ENCODE measurements at regions not wholly inside any gene's neighbourhood (a gene's known extent, or its start where the extent isn't known, plus 50 kb on each side); places are given as distances from the start of the nearest gene placed in this dataset.

GRCh38 chr9:79123415-79123814 is 448.4 kb upstream of the TLE4 start:
- no peak overlapping the region for H3K27ac ChIP-seq

GRCh38 chr9:79127661-79128060 is 444.1 kb upstream of the TLE4 start:
- no peaks in the 10 kb centered on the region for H3K36me3 ChIP-seq (ENCODE audit: insufficient read depth)

More at GRCh38 chr9:79123415-79123814, 448.4 kb upstream of the TLE4 start:
- Histone ChIP-seq H3K4me2 (no peak overlapping the region), H3K27me3 (ENCODE audit: insufficient read depth, low read depth) (no peaks in the 10 kb centered on the region), H3K9ac (no peak overlapping the region), H3K36me3 (ENCODE audit: insufficient read depth) (no peaks in the 10 kb centered on the region), H3K4me3 (IDR thresholded peaks at IDR 0.05; ENCODE audit: insufficient read depth, low read depth, low read length) (no peak overlapping the region), H4K20me1 (ENCODE audit: insufficient read depth) (no peaks in the 10 kb centered on the region), H2AFZ (ENCODE audit: low read depth) (no peak overlapping the region), H3K4me1 (ENCODE audit: low read depth, poor library complexity, severe bottlenecking) (no peaks in the 10 kb centered on the region), H3K79me2 (ENCODE audit: insufficient read depth, low read depth) (no peaks in the 10 kb centered on the region)
- TF ChIP-seq CTCF (conservative IDR thresholded peaks at IDR 0.05; ENCODE audit: low read depth, low read length), result no peak

GRCh38 chr9:79129865-79130480 is 441.8 kb upstream of the TLE4 start:
- H3K79me2 ChIP-seq (ENCODE audit: insufficient read depth, low read depth), result no peaks in the 10 kb centered on the region
- H3K36me3 ChIP-seq (ENCODE audit: insufficient read depth), result no peaks in the 10 kb centered on the region
- H2AFZ ChIP-seq (ENCODE audit: low read depth), result no peak overlapping the region
- no peak overlapping the region for H3K4me2 ChIP-seq
- no peak overlapping the region for H3K9ac ChIP-seq
- no peak overlapping the region for H3K27ac ChIP-seq
- H3K4me3 ChIP-seq (IDR thresholded peaks at IDR 0.05; ENCODE audit: insufficient read depth, low read depth, low read length), result no peak overlapping the region
- H4K20me1 ChIP-seq (ENCODE audit: insufficient read depth), result no peaks in the 10 kb centered on the region
- peak; percentile 61 for TF ChIP-seq CTCF (conservative IDR thresholded peaks at IDR 0.05; ENCODE audit: low read depth, low read length)
- H3K4me1 ChIP-seq (ENCODE audit: low read depth, poor library complexity, severe bottlenecking), result no peaks in the 10 kb centered on the region
- H3K27me3 ChIP-seq (ENCODE audit: insufficient read depth, low read depth), result no peaks in the 10 kb centered on the region

More at GRCh38 chr9:79127661-79128060, 444.1 kb upstream of the TLE4 start:
- Histone ChIP-seq H3K4me1 (ENCODE audit: low read depth, poor library complexity, severe bottlenecking) (no peaks in the 10 kb centered on the region), H3K27me3 (ENCODE audit: insufficient read depth, low read depth) (no peaks in the 10 kb centered on the region), H3K4me2 (no peak overlapping the region), H3K4me3 (IDR thresholded peaks at IDR 0.05; ENCODE audit: insufficient read depth, low read depth, low read length) (no peak overlapping the region), H2AFZ (ENCODE audit: low read depth) (no peak overlapping the region), H3K27ac (no peak overlapping the region), H3K9ac (no peak overlapping the region), H4K20me1 (ENCODE audit: insufficient read depth) (no peaks in the 10 kb centered on the region), H3K79me2 (ENCODE audit: insufficient read depth, low read depth) (no peaks in the 10 kb centered on the region)
- no peak for TF ChIP-seq CTCF (conservative IDR thresholded peaks at IDR 0.05; ENCODE audit: low read depth, low read length)

GRCh38 chr9:79131246-79131774 is 440.5 kb upstream of the TLE4 start:
- Histone ChIP-seq H3K9ac (no peak overlapping the region), H3K27me3 (ENCODE audit: insufficient read depth, low read depth) (no peaks in the 10 kb centered on the region), H2AFZ (ENCODE audit: low read depth) (no peak overlapping the region), H3K4me2 (no peak overlapping the region), H3K36me3 (ENCODE audit: insufficient read depth) (no peaks in the 10 kb centered on the region), H3K27ac (no peak overlapping the region), H4K20me1 (ENCODE audit: insufficient read depth) (no peaks in the 10 kb centered on the region), H3K79me2 (ENCODE audit: insufficient read depth, low read depth) (no peaks in the 10 kb centered on the region), H3K4me1 (ENCODE audit: low read depth, poor library complexity, severe bottlenecking) (no peaks in the 10 kb centered on the region), H3K4me3 (IDR thresholded peaks at IDR 0.05; ENCODE audit: insufficient read depth, low read depth, low read length) (no peak overlapping the region)
- TF ChIP-seq CTCF (conservative IDR thresholded peaks at IDR 0.05; ENCODE audit: low read depth, low read length), result no peak

All from KMS-11 (cell line).